ENCODE measurements at regions not wholly inside any gene's neighbourhood (a gene's known extent, or its start where the extent isn't known, plus 50 kb on each side); places are given as distances from the start of the nearest gene placed in this dataset.

DNA sequence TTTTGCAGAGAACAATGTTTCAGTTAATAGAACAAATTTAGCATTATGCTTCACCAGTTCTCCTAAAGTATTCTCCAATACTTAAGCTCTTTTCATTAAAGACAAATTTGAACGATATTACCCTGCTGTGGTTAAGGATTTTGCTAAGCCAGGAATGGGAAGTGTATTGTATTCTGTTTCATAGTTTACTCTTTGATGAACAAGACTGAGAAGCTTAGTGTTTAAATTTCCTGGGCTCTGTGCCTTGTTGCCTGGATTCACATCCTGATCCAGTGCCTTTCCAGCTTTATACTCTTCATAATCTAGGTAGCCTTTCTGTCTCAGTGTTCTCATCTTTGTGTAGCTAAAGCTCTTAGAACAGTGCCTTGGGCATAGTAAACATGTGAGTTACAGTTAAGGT is 58.6 kb upstream of the GLS start:
- TF ChIP-seq, protein P1, sequence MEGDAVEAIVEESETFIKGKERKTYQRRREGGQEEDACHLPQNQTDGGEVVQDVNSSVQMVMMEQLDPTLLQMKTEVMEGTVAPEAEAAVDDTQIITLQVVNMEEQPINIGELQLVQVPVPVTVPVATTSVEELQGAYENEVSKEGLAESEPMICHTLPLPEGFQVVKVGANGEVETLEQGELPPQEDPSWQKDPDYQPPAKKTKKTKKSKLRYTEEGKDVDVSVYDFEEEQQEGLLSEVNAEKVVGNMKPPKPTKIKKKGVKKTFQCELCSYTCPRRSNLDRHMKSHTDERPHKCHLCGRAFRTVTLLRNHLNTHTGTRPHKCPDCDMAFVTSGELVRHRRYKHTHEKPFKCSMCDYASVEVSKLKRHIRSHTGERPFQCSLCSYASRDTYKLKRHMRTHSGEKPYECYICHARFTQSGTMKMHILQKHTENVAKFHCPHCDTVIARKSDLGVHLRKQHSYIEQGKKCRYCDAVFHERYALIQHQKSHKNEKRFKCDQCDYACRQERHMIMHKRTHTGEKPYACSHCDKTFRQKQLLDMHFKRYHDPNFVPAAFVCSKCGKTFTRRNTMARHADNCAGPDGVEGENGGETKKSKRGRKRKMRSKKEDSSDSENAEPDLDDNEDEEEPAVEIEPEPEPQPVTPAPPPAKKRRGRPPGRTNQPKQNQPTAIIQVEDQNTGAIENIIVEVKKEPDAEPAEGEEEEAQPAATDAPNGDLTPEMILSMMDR (conservative IDR thresholded peaks at IDR 0.05): no peak
- no peak for TF ChIP-seq ZFX (IDR thresholded peaks at IDR 0.05)

DNA sequence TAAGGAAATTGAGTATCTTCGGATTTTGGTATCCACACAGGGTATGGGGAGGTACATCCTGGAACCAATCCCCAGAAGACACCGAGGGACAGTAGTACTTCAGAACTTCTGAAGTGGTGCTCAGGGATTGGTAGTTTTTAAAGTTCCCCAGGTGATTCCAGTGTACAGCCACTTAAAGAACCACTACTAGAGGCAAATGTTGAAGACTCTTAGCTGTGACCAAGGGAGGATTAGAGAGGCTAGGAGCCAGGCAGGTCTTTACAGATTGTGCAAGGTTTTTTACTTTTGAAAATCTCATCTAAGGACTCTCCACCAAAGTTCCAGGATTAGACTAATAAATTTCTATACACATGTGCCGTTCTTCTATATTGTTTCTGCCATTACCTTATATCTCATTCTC is 52.9 kb upstream of the GLS start:
- H3K27ac ChIP-seq: no peak overlapping the region
- TF ChIP-seq, protein P1 (conservative IDR thresholded peaks at IDR 0.05): no peak
- TF ChIP-seq ZFX (IDR thresholded peaks at IDR 0.05): no peak

More for the DNA sequence above, 58.6 kb upstream of the GLS start:
- H3K27ac ChIP-seq: no peak overlapping the region

DNA sequence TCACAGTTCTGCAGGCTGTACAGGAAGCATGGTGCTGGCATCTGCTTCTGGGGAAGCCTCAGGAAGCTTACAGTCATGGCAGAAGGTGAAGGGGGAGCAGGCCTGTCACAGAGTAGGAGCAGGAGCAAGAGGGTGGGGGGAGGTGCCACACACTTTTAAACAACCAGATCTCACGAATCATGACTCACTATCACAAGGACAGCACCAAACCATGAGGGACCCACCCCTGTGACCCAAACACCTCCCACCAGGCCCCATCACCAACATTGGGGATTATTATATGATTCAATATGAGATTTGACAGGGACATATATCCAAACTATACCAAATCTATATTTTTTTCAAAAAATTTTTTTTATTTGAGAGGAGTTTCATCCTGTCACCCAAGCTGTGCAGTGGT is 51.0 kb upstream of the GLS start:
- TF ChIP-seq, protein P1 (conservative IDR thresholded peaks at IDR 0.05): no peak
- no peak for TF ChIP-seq ZFX (IDR thresholded peaks at IDR 0.05)
- no peak overlapping the region for H3K27ac ChIP-seq
